GM23338 (cell line): ENCODE measurements at regions not wholly inside any gene's neighbourhood (a gene's known extent, or its start where the extent isn't known, plus 50 kb on each side); places are given as distances from the start of the nearest gene placed in this dataset.

Source experiments
- CTCF ChIP-seq, 2 experiments: fragments of 200-600 bp in 1 of 2; sonication (generic) in 1 of 2; conservative IDR thresholded peaks; 2 replicates each; pipeline versions ENCODE4 v1.5.1 to v1.6.1; 2016 to 2017; ENCODE audit warnings: antibody characterized with exemption in 2 of 2, low read depth in 2 of 2, mild to moderate bottlenecking in 2 of 2, moderate library complexity in 1 of 2
- EZH2 ChIP-seq: fragments of 200-600 bp; sonication (generic); IDR thresholded peaks from one replicate; pipeline ENCODE4 v1.8.0; 2017; ENCODE audit warnings: antibody characterized with exemption, mild to moderate bottlenecking, low read depth; ENCODE audit not compliant: unreplicated experiment
- JUNB ChIP-seq: IDR thresholded peaks from one replicate; pipeline ENCODE4 v1.6.1; 2016; ENCODE audit warnings: antibody characterized with exemption; ENCODE audit not compliant: unreplicated experiment

DNA sequence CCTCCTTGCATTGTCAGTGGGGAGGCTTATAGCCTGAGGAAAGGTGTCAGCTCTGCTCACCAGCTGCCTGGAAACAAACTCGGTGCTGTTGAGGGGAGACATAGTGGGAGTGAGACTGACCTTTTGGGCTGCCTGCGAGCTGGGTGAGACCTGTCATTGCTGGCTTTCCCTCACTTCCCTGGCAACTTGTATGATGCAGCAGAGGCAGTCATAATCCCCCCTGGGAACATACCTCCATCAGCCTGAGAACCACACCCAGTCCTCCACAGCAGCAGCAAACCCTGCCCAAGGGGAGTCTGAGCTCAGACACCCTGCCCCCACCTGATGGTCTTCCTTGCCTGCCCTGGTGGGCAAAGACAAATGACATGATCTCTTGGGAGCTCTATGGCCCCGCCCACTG, 521.2 kb upstream of the IMPG1 start:
- TF ChIP-seq EZH2 (no peak), CTCF (conservative IDR thresholded peaks at IDR 0.05; ENCODE audit: low read depth in 2 of 2) (no peak), JUNB (no peak)
